OCI-LY1 (cell line): ENCODE measurements at regions not wholly inside any gene's neighbourhood (a gene's known extent, or its start where the extent isn't known, plus 50 kb on each side); places are given as distances from the start of the nearest gene placed in this dataset.

ENCODE experiments used
- H2AFZ ChIP-seq: fragments of 200-600 bp; sonication (generic), shearing (Covaris generic); 2 replicates; pipeline ENCODE4 v1.6.0; 2014; ENCODE audit warnings: antibody characterized with exemption, mild to moderate bottlenecking, low read length
- H3F3A ChIP-seq: fragments of 200-600 bp; sonication (generic), shearing (Covaris generic); 2 replicates; pipeline ENCODE4 v1.6.0; 2014; ENCODE audit warnings: mild to moderate bottlenecking, antibody characterized with exemption, low read length, moderate library complexity; ENCODE audit not compliant: insufficient read depth
- H3K27ac ChIP-seq: fragments of 200-600 bp; sonication (generic); 2 replicates; pipeline ENCODE4 v1.5.1; 2014; ENCODE audit warnings: low read length, mixed run types, mild to moderate bottlenecking, low read depth; ENCODE audit not compliant: poor library complexity, severe bottlenecking
- H3K27me3 ChIP-seq: fragments of 200-600 bp; sonication (generic); 2 replicates; pipeline ENCODE4 v1.6.0; 2014; ENCODE audit warnings: antibody characterized with exemption, mild to moderate bottlenecking, low read length, moderate library complexity; ENCODE audit not compliant: insufficient read depth
- H3K36me3 ChIP-seq: fragments of 200-600 bp; sonication (generic); 2 replicates; pipeline ENCODE4 v1.6.1; 2014; ENCODE audit warnings: mild to moderate bottlenecking, antibody characterized with exemption, low read length, moderate library complexity, mixed read lengths; ENCODE audit not compliant: insufficient read depth
- H3K4me1 ChIP-seq: fragments of 200-600 bp; sonication (generic); 2 replicates; pipeline ENCODE4 v1.5.1; 2014; ENCODE audit warnings: mild to moderate bottlenecking, low read length, moderate library complexity; ENCODE audit not compliant: insufficient read depth, severe bottlenecking
- H3K4me2 ChIP-seq: fragments of 200-600 bp; sonication (generic), shearing (Covaris generic); 2 replicates; pipeline ENCODE4 v1.6.1; 2014; ENCODE audit warnings: low read length
- H3K4me3 ChIP-seq: fragments of 200-600 bp; sonication (generic); 2 replicates; pipeline ENCODE4 v1.5.1; 2014; ENCODE audit warnings: low read length, low read depth, mild to moderate bottlenecking, mixed read lengths; ENCODE audit not compliant: poor library complexity, severe bottlenecking
- H3K79me2 ChIP-seq: fragments of 200-600 bp; shearing (Covaris generic); 2 replicates; pipeline ENCODE4 v1.6.1; 2016; ENCODE audit warnings: mixed run types, low read length, mixed read lengths; ENCODE audit not compliant: insufficient read depth
- H3K9ac ChIP-seq: fragments of 200-600 bp; sonication (generic), shearing (Covaris generic); 2 replicates; pipeline ENCODE4 v1.6.1; 2014; ENCODE audit warnings: mild to moderate bottlenecking, low read length, mixed read lengths
- H3K9me2 ChIP-seq: fragments of 200-600 bp; sonication (generic), shearing (Covaris generic); 2 replicates; pipeline ENCODE4 v1.6.1; 2014; ENCODE audit warnings: low read depth, mild to moderate bottlenecking, low read length, mixed read lengths
- H3K9me3 ChIP-seq: fragments of 200-600 bp; shearing (Covaris generic); 2 replicates; pipeline ENCODE4 v1.6.1; 2014; ENCODE audit warnings: low read length, mixed read lengths
- H4K20me1 ChIP-seq: fragments of 200-600 bp; sonication (generic), shearing (Covaris generic); 2 replicates; pipeline ENCODE4 v1.6.0; 2016; ENCODE audit warnings: mild to moderate bottlenecking, low read length; ENCODE audit not compliant: insufficient read depth
- CTCF ChIP-seq: fragments of 200-600 bp; sonication (generic), shearing (Covaris generic); IDR thresholded peaks from 2 replicates; pipeline ENCODE4 v1.5.1; 2017; ENCODE audit warnings: mild to moderate bottlenecking, antibody characterized with exemption, low read length, moderate library complexity, mixed read lengths
- EZH2 ChIP-seq: fragments of 200-600 bp; sonication (generic), shearing (Covaris generic); IDR thresholded peaks from 2 replicates; pipeline ENCODE4 v1.8.0; 2017; ENCODE audit warnings: borderline replicate concordance, mixed run types, mild to moderate bottlenecking, antibody characterized with exemption, low read length, moderate library complexity, mixed read lengths

GRCh38 chr2:146489386-146489785 is 1355.4 kb upstream of the ACVR2A start:
- Histone ChIP-seq H3K9me3 (peaks cover 10% of the 10 kb centered on the region; the same call in 1 of the 2 replicates), H3K4me3 (no peak overlapping the region), H3K4me1 (no peaks in the 10 kb centered on the region), H3F3A (no peaks in the 10 kb centered on the region), H4K20me1 (no peaks in the 10 kb centered on the region), H3K4me2 (no peak overlapping the region), H3K27me3 (no peaks in the 10 kb centered on the region), H3K79me2 (no peaks in the 10 kb centered on the region), H3K36me3 (no peaks in the 10 kb centered on the region), H3K9ac (no peak overlapping the region), H3K9me2 (no peaks in the 10 kb centered on the region), H2AFZ (no peak overlapping the region), H3K27ac (no peak overlapping the region)
- TF ChIP-seq CTCF (no peak), EZH2 (no peak)

GRCh38 chr2:146481629-146482028 is 1363.2 kb upstream of the ACVR2A start:
- Histone ChIP-seq H3K36me3 (no peaks in the 10 kb centered on the region), H3K27ac (no peak overlapping the region), H3K9me3 (no peaks in the 10 kb centered on the region), H3K4me3 (no peak overlapping the region), H3K4me1 (peaks cover 9% of the 10 kb centered on the region), H3K27me3 (no peaks in the 10 kb centered on the region), H3K4me2 (no peak overlapping the region), H3K9me2 (no peaks in the 10 kb centered on the region), H3K79me2 (no peaks in the 10 kb centered on the region), H2AFZ (no peak overlapping the region), H3F3A (no peaks in the 10 kb centered on the region), H3K9ac (no peak overlapping the region), H4K20me1 (no peaks in the 10 kb centered on the region)
- TF ChIP-seq EZH2 (no peak), CTCF (no peak)

- H4K20me1 ChIP-seq: no peaks in the 10 kb centered on the region
- no peak overlapping the region for H3K27ac ChIP-seq
- no peaks in the 10 kb centered on the region for H3K9me3 ChIP-seq
- peak overlapping the region; percentile 72; the same call in 1 of the 2 replicates for H2AFZ ChIP-seq
- H3K4me1 ChIP-seq: peaks cover 9% of the 10 kb centered on the region
- no peak for TF ChIP-seq EZH2
- TF ChIP-seq CTCF: no peak
- H3F3A ChIP-seq: no peaks in the 10 kb centered on the region
- H3K4me2 ChIP-seq: no peak overlapping the region
- no peaks in the 10 kb centered on the region for H3K27me3 ChIP-seq
- H3K79me2 ChIP-seq: no peaks in the 10 kb centered on the region
- H3K36me3 ChIP-seq: no peaks in the 10 kb centered on the region
- H3K9me2 ChIP-seq: no peaks in the 10 kb centered on the region
- no peak overlapping the region for H3K4me3 ChIP-seq
- H3K9ac ChIP-seq: no peak overlapping the region
Observed at GRCh38 chr2:146477383-146477782, 1367.4 kb upstream of the ACVR2A start.
